ENCODE measurements at regions not wholly inside any gene's neighbourhood (a gene's known extent, or its start where the extent isn't known, plus 50 kb on each side); places are given as distances from the start of the nearest gene placed in this dataset.

DNA sequence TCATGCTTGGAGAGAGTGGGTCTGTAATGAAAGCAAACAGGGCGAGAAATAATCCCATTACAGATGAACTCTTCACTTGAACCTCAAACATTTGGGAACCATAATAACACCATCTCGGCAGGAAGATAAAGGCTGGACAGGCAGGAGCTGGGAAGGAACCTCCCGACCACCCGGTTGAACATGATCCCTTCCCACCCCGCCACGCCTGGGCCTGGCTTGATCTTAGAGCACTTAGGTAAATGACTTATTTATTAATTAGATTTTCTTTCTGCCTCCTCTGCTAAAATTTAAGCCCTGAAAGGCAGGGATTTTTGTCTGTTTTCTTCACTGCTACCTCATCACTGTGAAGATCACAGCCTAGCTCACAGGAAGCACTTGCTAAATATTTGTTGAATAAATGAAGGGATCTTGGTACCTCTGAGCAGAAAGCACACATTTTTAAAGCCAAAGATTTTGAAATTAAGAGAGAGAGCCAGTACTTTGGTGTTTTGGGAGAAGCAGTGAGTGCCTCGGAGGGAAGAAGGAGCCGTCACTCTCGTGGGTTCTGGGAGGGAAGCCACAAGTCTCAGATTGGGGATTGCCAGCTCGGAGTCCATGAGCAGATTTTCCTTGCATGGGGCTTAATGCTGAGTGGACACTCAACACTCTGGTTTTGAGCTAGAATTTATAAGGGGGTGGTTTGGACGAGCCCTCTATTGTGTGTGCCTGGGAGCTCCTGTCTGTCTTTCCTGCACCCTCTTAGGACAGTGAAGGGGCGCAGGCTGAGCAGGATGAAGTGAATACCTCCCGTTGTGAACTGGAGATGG, 133.3 kb downstream of the MACROH2A1 start:
- ChIA-PET CTCF (interaction anchor here (0.9 kb wide), 1 partner anchor 197 kb away, joined by 3 read pairs; no protein-coding TSS in a partner anchor), RAD21 (ENCODE audit: unreplicated experiment) (no interaction called here), SMC1A (ENCODE audit: uncharacterized antibody, unreplicated experiment) (no interaction called here), POLR2A (no interaction called here)
- H3K79me2 ChIP-seq (ENCODE audit: control insufficient read depth, insufficient read depth, low read length), result no peaks in the 10 kb centered on the region
- no peaks in the 10 kb centered on the region for H3K36me3 ChIP-seq (ENCODE audit: control insufficient read depth in 2 of 2, insufficient read depth in 2 of 2, low read length in 1 of 2)
- no peaks in the 10 kb centered on the region for H3K9me3 ChIP-seq (replicated peaks; ENCODE audit: control insufficient read depth, insufficient read depth, low read length)
- no peak overlapping the region for H3K4me2 ChIP-seq (ENCODE audit: control insufficient read depth, insufficient read depth)
- no peak overlapping the region for H3K9ac ChIP-seq (ENCODE audit: control insufficient read depth, insufficient read depth, low read length)
- DNase-seq (ENCODE audit: low read depth, low spot score) (no peak), FAIRE-seq (no peak), ATAC-seq (no peak)
- H3K27me3 ChIP-seq (replicated peaks in 1 of 2; ENCODE audit: control insufficient read depth in 2 of 2, insufficient read depth in 2 of 2, low read length in 1 of 2), result peaks cover 3 to 4% of the 10 kb centered on the region in 2 experiments; a peak in 3 of 4 replicates
- H2AFZ ChIP-seq (ENCODE audit: control insufficient read depth, low read depth, low read length), result no peak overlapping the region
- H4K20me1 ChIP-seq (ENCODE audit: control insufficient read depth, insufficient read depth), result no peaks in the 10 kb centered on the region
- no peak overlapping the region for H3K27ac ChIP-seq (ENCODE audit: control insufficient read depth, insufficient read depth)
- in situ Hi-C loops (cut with MboI), result no loop called here
- no peak overlapping the region for H3K4me3 ChIP-seq
- no TSS peak for BruUV-seq (replicated peaks)
- H3K4me1 ChIP-seq (ENCODE audit: control insufficient read depth, insufficient read depth, low read length), result no peaks in the 10 kb centered on the region
- no peak for TF ChIP-seq TARDBP (IDR thresholded peaks at IDR 0.05; ENCODE audit: borderline replicate concordance)
- TF ChIP-seq NR2C1 (IDR thresholded peaks at IDR 0.05), result no peak
- no peak for TF ChIP-seq EGR1 (IDR thresholded peaks at IDR 0.05; ENCODE audit: borderline replicate concordance in 1 of 2, low read depth in 2 of 2, low read length in 2 of 2)
- TF ChIP-seq NFXL1 (IDR thresholded peaks at IDR 0.05; ENCODE audit: borderline replicate concordance), result no peak
- no peak for TF ChIP-seq GATAD2B (conservative IDR thresholded peaks at IDR 0.05; ENCODE audit: low read depth)
- TF ChIP-seq MXI1 (IDR thresholded peaks at IDR 0.05; ENCODE audit: low read depth, low read length), result no peak
- TF ChIP-seq, protein P1, sequence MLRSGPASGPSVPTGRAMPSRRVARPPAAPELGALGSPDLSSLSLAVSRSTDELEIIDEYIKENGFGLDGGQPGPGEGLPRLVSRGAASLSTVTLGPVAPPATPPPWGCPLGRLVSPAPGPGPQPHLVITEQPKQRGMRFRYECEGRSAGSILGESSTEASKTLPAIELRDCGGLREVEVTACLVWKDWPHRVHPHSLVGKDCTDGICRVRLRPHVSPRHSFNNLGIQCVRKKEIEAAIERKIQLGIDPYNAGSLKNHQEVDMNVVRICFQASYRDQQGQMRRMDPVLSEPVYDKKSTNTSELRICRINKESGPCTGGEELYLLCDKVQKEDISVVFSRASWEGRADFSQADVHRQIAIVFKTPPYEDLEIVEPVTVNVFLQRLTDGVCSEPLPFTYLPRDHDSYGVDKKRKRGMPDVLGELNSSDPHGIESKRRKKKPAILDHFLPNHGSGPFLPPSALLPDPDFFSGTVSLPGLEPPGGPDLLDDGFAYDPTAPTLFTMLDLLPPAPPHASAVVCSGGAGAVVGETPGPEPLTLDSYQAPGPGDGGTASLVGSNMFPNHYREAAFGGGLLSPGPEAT (IDR thresholded peaks at IDR 0.05; ENCODE audit: low read depth), result no peak
- no peak for TF ChIP-seq SRF (IDR thresholded peaks at IDR 0.05; ENCODE audit: low read depth in 2 of 2, low read length in 2 of 2)
- no peak for TF ChIP-seq NR2C2 (IDR thresholded peaks at IDR 0.05; ENCODE audit: borderline replicate concordance, control insufficient read depth, insufficient read length, low read depth)
- TF ChIP-seq, protein P2, sequence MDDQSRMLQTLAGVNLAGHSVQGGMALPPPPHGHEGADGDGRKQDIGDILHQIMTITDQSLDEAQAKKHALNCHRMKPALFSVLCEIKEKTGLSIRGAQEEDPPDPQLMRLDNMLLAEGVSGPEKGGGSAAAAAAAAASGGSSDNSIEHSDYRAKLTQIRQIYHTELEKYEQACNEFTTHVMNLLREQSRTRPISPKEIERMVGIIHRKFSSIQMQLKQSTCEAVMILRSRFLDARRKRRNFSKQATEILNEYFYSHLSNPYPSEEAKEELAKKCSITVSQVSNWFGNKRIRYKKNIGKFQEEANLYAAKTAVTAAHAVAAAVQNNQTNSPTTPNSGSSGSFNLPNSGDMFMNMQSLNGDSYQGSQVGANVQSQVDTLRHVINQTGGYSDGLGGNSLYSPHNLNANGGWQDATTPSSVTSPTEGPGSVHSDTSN (IDR thresholded peaks at IDR 0.05; ENCODE audit: insufficient replicate concordance, low read depth, low read length), result no peak
- no peak for TF ChIP-seq CBX3 (IDR thresholded peaks at IDR 0.05; ENCODE audit: borderline replicate concordance, low read depth)
- no peak for TF ChIP-seq GABPA (IDR thresholded peaks at IDR 0.05; ENCODE audit: low read depth)
- TF ChIP-seq, protein P3, sequence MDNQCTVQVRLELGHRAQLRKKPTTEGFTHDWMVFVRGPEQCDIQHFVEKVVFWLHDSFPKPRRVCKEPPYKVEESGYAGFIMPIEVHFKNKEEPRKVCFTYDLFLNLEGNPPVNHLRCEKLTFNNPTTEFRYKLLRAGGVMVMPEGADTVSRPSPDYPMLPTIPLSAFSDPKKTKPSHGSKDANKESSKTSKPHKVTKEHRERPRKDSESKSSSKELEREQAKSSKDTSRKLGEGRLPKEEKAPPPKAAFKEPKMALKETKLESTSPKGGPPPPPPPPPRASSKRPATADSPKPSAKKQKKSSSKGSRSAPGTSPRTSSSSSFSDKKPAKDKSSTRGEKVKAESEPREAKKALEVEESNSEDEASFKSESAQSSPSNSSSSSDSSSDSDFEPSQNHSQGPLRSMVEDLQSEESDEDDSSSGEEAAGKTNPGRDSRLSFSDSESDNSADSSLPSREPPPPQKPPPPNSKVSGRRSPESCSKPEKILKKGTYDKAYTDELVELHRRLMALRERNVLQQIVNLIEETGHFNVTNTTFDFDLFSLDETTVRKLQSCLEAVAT (IDR thresholded peaks at IDR 0.05), result no peak
- TF ChIP-seq LARP7 (IDR thresholded peaks at IDR 0.05), result no peak
- TF ChIP-seq ATF7 (IDR thresholded peaks at IDR 0.05; ENCODE audit: low read depth), result no peak
- TF ChIP-seq STAT1 (conservative IDR thresholded peaks at IDR 0.05), result no peak
- no peak for TF ChIP-seq EZH2 (IDR thresholded peaks at IDR 0.05; ENCODE audit: borderline replicate concordance, control insufficient read depth, low read depth, low read length)
- no peak for TF ChIP-seq CHD1 (IDR thresholded peaks at IDR 0.05; ENCODE audit: low read depth, low read length)
- 43% methylated on average over 13 of the region's 13 CpGs for WGBS (ENCODE audit: insufficient coverage, insufficient replicate concordance, low lambda C conversion rate, missing lambda C conversion rate)
- intact Hi-C loops (cut with micrococcal nuclease; ENCODE audit: unreplicated experiment), result no loop called here
